DOHH2 (cell line): ENCODE measurements at regions not wholly inside any gene's neighbourhood (a gene's known extent, or its start where the extent isn't known, plus 50 kb on each side); places are given as distances from the start of the nearest gene placed in this dataset.

Source experiments
- CTCF ChIP-seq: fragments of 200-600 bp; sonication (generic); IDR thresholded peaks from one replicate; pipeline ENCODE4 v1.5.1; 2014; ENCODE audit warnings: antibody characterized with exemption, mild to moderate bottlenecking, low read depth, low read length; ENCODE audit not compliant: poor library complexity, severe bottlenecking
- EZH2phosphoT487 ChIP-seq: fragments of 200-600 bp; sonication (generic); IDR thresholded peaks from 2 replicates; pipeline ENCODE4 v1.6.1; 2017; ENCODE audit warnings: borderline replicate concordance, mild to moderate bottlenecking, antibody characterized with exemption, low read length, moderate library complexity, mixed read lengths

- TF ChIP-seq EZH2phosphoT487, result no peak
- no peak for TF ChIP-seq CTCF
Measured at GRCh38 chr1:68919075-68919474, 422.2 kb upstream of the DEPDC1 start.
